Stimulated activated CD8-positive, alpha-beta memory T cell treated with anti-CD3 and anti-CD28 coated beads, Interleukin-7, amount 100 ng/mL, for 4 hours (primary cell): ENCODE measurements at regions not wholly inside any gene's neighbourhood (a gene's known extent, or its start where the extent isn't known, plus 50 kb on each side); places are given as distances from the start of the nearest gene placed in this dataset.

Experiments used
- DNase-seq, 2 donors: peaks; one replicate each; pipeline ENCODE4 v3.0.0-alpha.2; 2020; ENCODE audit warnings: low read depth in 2 of 2

DNA sequence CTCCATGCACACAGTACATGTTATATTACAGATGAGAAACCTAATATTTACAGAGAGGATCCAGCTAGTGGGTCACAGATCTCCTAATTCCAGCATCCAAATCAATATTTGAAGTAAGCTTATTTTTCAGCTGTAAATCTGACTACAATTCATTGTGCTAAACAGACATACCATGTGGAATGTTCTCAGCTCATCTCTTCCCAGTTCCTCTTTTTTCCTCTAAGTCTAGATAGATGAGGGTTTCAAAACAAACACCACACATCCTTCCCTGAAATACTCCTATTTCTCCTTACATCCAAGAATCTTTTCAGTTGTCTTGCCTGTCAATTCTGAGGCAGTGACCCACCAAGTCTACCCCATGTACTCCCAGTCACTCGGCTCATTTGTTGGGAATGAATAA lies 200.7 kb upstream of the PIK3C3 start:
- DNase-seq = no peak

DNA sequence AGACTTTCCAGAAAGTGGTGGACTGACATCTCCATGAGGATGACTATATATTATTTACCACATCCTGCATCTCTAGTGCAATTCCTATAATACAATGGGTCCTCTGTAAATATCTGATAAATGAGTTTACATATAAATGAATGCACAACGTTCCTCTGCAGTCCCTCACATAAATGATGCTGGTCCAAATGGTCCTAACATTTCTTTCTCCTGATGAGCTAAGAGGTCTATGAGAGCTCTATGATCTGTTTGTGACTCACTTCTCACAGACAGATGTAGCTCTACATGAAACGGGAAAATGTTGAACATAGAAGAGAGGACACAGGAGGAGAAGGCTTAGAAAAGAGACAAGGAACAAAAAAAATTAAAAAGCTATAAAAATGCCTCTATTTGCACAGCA lies 201.2 kb upstream of the PIK3C3 start:
- no peak for DNase-seq

DNA sequence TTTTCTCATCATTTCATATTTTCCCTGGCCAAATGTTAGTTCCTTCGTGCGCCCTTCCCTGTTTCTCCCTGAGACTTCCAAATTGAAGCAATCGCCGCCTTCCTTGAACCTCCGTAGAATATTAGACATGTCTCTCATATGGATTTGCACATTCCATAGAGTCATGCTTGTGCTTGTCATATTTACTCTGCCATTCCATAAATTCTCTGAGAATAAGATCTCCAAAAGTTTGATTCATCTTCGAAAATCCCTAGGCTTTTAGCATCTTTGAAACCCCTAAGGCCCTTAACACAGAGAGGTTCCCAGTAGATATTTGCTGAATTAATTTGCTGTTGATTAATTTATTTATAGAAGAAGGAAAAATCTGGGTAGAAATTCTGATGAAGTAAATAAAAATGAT lies 202.2 kb upstream of the PIK3C3 start:
- DNase-seq = no peak

DNA sequence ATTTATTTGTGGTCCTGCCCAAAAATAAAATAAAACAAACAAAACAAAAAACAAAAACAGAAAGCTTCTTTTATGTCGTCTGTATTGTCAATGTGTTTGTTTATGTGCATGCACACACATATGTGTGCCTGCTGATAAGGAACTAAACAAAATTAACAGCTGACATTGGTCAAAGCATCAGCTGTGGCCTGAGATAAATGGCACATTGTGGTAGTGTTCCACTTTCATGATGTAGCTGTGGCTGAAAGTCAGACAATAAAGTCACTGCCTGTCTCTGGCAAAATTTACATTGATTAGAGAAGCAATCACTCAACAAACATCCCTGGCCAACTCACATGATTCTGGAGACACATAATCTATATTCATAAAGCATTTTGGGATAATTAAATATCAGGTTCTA lies 203.4 kb upstream of the PIK3C3 start:
- no peak for DNase-seq

DNA sequence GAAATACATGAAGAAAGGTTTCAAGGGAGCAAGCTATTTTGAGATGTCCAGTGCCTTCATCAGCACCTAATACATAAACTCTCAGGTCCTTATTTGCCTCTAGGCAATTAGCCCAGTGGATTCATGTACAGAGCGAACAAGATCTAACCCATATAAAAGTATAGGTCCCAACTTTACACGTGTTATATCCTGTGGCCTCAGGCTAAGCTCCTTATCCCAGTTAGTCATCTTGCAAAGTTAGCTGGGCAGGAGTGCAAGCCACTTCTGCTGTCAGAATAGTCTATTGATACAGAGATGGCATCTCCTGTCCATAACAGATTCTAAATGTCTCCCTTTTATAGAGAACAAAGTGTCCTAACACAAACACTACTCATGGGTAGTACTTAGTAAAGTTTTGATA lies 203.9 kb upstream of the PIK3C3 start:
- DNase-seq = no peak

DNA sequence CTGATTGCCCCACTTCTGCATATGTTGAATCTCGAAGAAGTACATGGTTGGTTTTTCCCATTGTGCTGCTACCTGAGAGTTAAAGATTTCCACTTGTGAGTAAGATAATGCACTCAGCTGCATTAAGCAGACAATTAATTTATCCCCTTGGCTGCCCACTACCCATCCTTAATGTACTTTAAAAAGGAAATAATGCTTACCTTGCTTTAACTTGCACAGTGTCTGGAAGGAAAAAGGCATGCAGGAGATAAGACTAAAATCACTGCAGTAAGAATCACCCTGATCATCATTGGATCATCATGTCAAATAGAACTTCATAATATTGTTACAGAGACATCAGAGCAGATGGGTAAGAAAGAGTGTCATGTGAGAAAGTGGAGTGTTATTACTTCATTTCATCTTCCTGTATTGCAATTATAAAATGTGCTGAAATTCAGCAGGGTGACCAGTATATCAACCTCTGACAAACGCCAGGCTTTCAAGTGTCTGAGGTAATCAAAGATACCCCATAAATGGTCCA lies 207.3 kb upstream of the PIK3C3 start:
- no peak for DNase-seq

DNA sequence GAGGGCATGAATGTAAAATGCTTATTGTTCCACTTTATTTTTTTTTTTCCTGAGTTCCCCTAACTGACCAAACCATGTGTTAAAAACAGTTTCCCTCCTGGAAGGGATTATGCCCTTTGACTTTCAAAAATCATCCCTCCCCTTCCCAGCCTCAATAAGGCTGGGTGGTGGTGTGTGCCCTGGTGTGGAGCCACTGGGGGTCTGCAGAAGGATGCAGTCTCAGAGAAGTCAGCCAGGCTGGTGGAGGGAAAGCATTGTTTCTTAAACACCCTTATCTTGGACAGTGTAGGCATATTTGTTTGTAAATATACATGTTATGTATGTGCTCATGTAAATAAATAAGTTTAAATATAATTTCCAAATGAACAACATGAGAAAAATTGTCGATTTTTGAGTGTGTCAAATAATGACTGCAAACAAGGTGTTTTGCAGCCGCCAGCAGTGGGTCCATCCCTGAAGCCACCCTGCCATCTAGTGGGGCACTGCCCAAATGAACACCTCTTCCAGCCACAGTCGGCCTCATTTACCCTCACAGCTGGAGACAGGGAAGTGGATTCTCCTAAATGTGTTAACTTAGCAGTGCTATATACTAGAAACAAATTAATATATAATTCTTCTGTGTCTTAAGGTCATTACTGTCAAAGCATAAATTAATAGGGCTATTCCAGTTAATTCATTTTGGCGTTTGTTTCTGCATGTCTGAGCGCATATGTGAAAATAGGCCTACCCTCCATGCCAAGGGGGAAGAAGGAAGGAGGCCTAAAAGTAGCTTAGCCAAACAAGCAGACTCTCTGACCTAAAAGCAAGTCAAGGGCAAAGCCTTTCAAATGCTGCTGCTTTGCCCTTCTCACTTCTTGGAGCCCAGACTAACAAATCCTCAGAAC lies 209.6 kb upstream of the PIK3C3 start:
- DNase-seq = no peak

DNA sequence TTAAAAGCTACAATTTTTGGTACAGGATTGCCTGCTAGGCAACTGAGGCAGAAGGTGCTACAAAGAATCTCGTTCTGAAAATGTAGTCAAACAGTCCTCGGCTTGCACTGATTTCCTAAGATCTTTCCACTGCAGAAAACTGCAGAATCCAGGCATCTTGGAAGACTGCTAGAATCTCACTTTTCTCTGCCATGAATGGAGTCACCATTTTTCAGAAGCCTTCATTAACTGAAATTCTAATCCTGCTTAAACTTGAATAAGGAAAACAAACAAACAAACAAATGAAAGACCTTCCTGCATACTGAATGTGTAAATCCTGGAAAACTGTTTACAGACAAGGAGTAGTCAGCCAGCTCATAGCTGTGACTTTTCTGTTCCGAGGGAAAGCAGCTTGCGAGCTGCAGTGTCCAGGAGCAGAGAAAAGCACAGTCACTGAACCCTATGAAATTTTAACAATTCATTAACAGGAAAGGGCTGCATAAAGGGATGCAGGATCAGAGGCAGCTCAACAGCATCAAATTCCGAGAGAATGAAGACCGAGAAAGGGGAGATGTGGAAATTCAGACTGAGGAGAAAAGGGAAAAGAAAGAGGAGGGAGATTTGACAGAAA lies 210.5 kb upstream of the PIK3C3 start:
- DNase-seq = no peak

DNA sequence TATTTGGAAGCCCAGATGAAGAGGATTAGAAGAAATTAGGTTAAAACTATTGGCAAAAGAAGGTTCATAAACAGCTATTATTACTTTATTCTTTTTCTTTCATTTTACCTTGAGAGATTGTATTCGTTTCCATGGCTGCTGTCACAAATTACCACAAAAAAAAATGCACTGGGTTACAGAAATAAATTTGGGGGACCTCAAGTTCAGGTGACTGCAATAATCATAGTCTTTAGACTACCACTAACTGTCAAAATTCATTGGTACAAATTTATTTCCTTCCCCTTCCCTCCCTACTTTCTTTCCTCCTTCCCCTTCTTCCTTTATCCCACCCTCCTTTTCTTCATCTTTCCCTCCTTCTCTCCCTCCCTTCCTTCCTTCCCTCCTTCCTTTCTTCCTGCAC lies 217.8 kb upstream of the PIK3C3 start:
- DNase-seq = no peak

DNA sequence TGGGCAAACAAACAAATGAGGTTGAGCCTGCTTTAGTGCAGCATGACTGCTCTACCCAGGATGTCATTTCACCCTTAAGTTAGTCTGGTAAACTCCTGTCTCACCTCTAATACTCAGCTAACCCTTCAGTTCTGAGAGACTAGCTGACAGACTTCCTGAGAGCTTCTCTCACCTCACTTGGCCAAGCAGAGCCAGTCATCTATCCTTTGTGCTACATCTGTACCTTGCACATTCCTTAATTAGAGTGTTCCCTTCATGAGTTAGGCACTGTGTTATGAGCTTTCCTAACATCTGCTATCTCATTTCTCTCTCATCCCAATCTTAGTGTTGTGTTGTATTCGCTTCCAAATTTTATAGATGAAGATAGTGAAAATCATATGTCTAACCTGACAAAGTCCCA lies 220.1 kb upstream of the PIK3C3 start:
- DNase-seq = no peak

DNA sequence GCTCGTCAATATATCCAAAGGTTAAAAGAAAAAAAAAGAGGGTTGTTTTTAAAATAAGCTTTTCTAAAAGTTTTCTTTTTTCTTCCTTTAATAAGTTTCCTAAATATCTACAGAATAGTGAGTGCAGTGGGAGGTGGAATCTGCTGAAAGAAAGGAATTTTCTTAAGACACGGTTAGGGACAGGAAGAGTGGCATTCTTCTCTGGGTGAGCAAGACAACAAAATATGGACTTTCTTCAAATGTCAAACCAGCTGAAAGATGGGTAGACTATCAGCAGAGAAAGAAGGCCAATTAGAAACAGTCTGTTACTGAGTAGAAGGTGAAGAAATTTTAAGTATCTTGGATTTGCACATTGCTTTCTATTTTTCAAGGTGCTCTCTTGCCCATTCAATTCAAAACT lies 222.7 kb upstream of the PIK3C3 start:
- no peak for DNase-seq

DNA sequence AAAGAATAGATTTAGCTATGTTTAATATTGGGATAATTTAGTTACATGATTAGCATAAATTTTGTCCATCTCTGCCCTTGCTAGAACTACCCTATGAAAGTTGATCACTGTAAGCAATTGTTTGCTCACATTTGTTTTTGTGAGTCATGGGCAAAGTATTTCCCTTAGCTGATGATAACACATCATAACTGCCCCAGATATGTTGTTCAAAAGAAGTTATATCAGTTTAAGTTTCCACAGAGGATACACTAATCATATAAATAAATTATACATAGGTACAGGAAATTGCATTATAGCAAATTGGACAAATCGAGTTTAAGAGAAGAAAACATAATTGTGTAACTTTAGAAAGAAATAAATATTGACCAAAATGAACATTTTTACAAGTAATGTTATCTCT lies 223.2 kb upstream of the PIK3C3 start:
- DNase-seq = no peak

DNA sequence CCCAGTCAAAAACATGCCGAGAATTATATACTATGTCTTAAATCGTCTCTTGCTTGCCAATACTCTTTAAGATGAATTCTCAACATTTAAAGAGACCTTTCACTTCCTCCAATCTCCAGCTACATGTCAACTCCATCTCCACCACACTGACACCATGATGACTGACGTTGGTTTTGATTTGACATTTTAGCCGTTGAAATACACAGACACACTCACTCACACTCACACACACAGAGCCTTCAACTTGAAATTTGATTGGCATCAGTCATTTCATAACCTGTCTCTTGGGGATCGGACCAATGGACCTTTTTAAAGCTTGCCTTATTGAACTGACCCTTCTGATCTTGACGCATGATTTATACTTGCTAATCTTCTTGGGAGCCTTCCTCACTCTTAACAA lies 230.8 kb upstream of the PIK3C3 start:
- DNase-seq = no peak

DNA sequence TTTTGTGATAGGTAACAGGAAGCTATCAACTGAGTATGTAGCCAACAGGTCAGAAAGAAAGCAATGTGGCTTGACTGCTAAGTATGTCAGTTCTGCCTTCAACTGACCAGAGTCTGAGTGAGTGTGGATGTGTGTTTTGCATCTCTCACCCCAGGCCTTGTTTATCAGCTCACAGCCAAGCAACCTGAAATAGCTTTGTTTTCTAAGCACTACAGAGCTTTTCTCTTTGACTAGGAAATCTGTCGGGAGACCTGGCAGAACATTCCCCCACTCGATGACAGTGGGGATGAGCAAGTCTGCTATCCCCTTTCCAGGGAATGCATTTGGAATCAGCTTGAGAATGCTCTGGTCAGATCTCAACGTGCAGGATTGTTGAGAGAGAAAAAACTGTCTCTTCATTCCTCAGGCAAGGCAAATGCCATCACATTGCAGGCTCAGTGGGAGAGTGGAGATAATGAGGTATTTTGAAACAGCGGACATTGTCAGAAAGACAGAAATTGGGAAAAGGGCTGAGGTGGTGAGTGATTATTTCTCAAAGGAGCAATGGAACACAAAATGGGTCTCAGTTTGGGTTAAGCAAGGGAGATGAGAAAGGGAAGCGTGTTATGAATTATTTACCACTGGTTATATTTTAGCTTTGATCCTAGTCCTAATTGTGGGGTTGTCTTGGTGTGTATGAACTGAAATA lies 233.8 kb upstream of the PIK3C3 start:
- no peak for DNase-seq

DNA sequence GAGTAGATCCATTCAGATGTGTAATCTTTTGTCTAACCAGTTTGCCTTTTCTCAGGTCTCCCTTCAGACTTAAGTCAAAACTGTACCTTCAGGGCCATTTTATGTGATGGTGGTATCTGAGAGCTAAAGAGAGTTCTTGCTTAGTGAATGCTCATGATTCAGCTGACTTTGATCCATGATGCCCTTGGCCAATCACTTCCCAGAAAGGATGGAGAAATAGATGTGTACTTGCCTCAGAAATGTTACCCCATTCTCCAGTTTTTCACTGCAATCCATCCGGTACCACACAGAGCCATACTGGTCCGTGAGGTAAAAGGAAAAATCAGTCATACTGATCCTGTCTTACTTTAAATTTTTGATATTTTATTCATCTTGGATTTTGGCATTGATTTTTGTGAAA lies 234.8 kb upstream of the PIK3C3 start:
- DNase-seq = no peak

DNA sequence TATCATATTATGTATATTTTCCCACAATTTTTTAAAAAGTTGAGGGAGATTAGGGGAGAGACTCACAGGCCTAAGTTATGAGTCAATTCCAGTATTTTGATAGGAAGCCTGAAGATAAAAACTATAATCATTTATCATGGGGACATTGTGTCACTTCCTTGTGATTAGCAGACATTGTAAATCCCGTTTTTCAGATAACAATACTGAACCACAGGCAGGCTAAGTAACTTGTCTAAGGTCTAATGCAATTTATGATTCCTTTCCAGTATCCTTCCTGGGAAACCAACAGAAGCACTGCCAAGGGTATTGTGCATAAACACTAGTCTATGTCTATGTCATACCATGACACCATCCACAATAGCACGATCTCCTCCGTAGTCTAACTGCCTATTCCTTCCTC lies 235.2 kb upstream of the PIK3C3 start:
- DNase-seq = no peak

DNA sequence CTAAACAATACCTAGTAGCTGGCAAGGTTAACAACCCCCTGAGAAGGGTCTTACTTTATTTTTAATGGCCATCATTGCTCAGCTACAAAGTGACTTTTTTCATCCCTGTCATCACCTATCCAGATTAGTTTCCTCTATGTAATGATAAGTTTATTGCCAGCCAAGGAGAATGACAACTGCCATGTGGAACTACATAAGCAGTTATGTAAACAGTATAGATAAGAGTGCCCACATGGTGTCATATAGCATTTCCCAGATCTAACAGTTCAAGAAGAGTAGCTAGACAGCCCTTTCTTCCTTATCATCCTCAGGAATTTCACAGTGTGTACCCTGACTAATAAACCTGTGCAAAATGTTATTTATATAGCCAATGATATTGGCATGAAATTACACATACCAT lies 240.2 kb upstream of the PIK3C3 start:
- DNase-seq = no peak

DNA sequence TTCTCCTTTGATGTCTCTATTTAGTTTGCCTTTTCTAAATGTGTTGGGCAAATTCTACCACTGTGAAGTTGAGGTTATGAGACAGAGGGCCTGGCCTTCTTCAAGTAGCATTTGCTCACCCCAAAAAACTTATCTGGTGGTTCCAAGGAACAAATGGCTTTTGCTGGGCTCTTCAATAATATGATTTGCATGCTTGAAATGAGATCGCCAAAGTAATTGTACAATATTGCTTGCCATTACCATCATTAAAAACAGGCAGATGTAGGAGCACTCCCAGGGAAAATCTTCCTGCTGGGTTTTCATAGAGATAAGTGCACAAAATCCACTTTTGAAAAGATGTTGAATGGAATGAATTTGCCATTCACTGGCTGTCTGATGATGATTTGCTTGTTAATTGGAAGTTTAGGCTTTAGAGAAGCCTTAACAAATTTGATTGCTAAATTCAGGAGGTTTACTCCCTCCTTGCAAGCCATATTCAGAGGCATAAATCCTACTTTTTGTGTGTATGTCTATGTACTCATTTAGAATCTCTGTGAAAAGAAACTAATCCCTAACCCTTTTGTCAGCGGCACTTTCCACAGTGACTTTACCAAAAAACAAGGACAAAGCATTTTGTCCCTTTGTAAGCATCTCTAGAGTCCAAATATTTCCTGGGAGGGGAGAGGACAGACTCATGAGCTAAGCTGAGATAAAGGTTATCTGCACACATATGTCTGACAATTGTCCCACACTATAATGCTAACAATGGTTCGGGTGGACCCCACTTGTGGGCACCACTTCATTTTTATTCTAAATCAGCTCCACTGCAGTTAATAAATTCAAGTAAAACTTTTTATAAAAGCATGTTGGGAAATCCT lies 240.8 kb upstream of the PIK3C3 start:
- no peak for DNase-seq

DNA sequence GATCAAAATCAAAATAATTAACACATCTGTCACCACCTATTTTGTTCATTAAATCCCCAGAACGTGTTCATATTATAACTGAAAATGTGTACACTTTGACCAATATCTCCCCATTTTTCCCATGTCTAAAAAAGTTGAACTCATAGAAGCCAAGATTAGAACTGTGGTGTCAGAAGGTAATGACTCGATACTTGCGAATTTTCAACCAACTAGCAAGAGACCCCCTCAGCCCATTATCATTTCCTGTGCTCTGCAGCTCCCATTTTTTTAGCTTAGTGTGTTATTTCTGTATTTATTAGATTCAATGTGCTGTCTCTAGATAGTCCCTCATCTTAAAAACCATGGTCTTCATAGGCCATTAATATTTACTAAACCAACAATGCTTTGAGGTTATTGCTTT lies 248.7 kb upstream of the PIK3C3 start:
- no peak for DNase-seq

DNA sequence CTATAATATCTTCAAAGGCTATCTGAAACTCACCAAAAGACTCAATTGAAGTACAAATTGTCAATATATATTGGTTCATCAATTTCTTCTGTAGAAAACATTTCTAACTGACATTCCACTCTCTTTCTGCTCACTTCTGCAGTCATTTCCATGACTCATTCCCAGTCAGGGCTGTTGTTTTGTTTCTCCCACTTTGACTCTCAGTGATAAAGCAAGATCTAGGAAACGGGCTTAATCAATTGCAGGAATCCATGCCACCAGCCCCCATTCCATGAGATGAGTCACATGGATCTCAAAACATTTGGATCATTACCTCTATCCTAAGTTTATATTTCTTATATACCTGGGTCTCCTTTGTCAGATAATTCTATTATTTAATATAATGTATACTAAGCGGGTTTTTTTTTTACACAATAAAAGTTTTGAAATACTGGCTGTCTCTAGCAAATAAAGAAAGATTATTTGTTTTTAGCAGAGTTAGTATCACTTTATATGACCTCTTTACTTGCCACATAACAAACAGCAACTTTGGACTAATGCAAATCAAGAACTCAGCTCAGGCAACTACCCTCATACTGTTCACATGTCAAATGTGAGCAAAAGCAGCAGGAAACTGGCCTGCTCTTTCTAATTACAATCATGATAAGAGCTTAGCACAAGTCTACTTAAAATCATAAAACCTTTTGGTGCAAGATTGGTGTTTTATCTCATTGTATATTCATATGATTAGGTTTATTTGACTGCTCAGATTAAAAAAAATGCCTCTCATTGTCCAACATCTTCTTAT lies 251.1 kb upstream of the PIK3C3 start:
- DNase-seq = no peak

DNA sequence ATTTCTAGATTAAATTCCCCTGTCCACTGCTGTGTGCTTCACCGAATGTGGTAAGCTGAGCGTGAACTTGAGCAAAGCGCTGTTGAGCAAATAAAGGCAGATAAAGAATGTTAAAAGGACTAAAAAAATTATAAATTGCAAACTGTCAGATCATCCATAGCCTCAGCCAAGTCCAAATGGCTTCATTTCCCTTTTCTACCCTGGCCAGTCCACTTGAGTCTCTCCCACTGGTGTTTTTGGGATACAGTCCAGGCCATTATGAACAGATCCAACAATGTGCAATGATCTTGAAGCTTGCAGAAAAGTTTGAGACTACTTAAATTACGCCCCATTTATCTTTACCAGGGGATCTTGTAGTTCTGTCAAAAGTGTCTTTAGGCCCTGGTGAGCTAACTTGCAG lies 254.6 kb upstream of the PIK3C3 start:
- no peak for DNase-seq
